ENCODE measurements at regions not wholly inside any gene's neighbourhood (a gene's known extent, or its start where the extent isn't known, plus 50 kb on each side); places are given as distances from the start of the nearest gene placed in this dataset.

GRCh38 chr5:6041977-6042550 lies 336.3 kb downstream of the MED10 start:
- H3K79me2 ChIP-seq (ENCODE audit: control insufficient read depth, insufficient read depth, low read length): no peaks in the 10 kb centered on the region
- H3K27me3 ChIP-seq (ENCODE audit: control insufficient read depth, insufficient read depth, low read length): no peaks in the 10 kb centered on the region
- no peak for DNase-seq (ENCODE audit: low read depth in 2 of 2)
- no peak overlapping the region for H3K27ac ChIP-seq (ENCODE audit: insufficient read depth, low read length)
- H4K20me1 ChIP-seq (ENCODE audit: control insufficient read depth, extremely low read depth, insufficient read depth, low read length): no peaks in the 10 kb centered on the region
- H2AFZ ChIP-seq (ENCODE audit: low read length): no peak overlapping the region
- no peak overlapping the region for H3K9ac ChIP-seq (ENCODE audit: insufficient read depth, low read length)
- no peaks in the 10 kb centered on the region for H3K9me3 ChIP-seq (ENCODE audit: control insufficient read depth, insufficient read depth, low read depth, low read length)
- H3K4me2 ChIP-seq (ENCODE audit: extremely low read depth, insufficient read depth, low read length): no peak overlapping the region
- no peaks in the 10 kb centered on the region for H3K4me1 ChIP-seq (ENCODE audit: control insufficient read depth, extremely low read depth, insufficient read depth, low read length)
- TF ChIP-seq EZH2 (IDR thresholded peaks at IDR 0.05; ENCODE audit: low read length, missing control alignments): no peak
- TF ChIP-seq CTCF (conservative IDR thresholded peaks at IDR 0.05 in 1 of 2, IDR thresholded peaks at IDR 0.05 in 1 of 2; ENCODE audit: low read depth in 1 of 2, low read length in 2 of 2): no peak
- no peaks in the 10 kb centered on the region for H3K36me3 ChIP-seq (ENCODE audit: control insufficient read depth, insufficient read depth, low read length)
- no peak overlapping the region for H3K4me3 ChIP-seq (replicated peaks in 1 of 4; ENCODE audit: control extremely low read depth in 1 of 4, insufficient read depth in 1 of 4, low read depth in 3 of 4, low read length in 4 of 4)

GRCh38 chr5:6039111-6039510 lies 339.2 kb downstream of the MED10 start:
- no peaks in the 10 kb centered on the region for H3K36me3 ChIP-seq (ENCODE audit: control insufficient read depth, insufficient read depth, low read length)
- no peaks in the 10 kb centered on the region for H3K9me3 ChIP-seq (ENCODE audit: control insufficient read depth, insufficient read depth, low read depth, low read length)
- TF ChIP-seq EZH2 (IDR thresholded peaks at IDR 0.05; ENCODE audit: low read length, missing control alignments): no peak
- no peak overlapping the region for H3K27ac ChIP-seq (ENCODE audit: insufficient read depth, low read length)
- no peaks in the 10 kb centered on the region for H3K27me3 ChIP-seq (ENCODE audit: control insufficient read depth, insufficient read depth, low read length)
- no peak overlapping the region for H3K4me3 ChIP-seq (replicated peaks in 1 of 4; ENCODE audit: control extremely low read depth in 1 of 4, insufficient read depth in 1 of 4, low read depth in 3 of 4, low read length in 4 of 4)
- H3K4me1 ChIP-seq (ENCODE audit: control insufficient read depth, extremely low read depth, insufficient read depth, low read length): no peaks in the 10 kb centered on the region
- H3K9ac ChIP-seq (ENCODE audit: insufficient read depth, low read length): no peak overlapping the region
- H3K79me2 ChIP-seq (ENCODE audit: control insufficient read depth, insufficient read depth, low read length): no peaks in the 10 kb centered on the region
- H4K20me1 ChIP-seq (ENCODE audit: control insufficient read depth, extremely low read depth, insufficient read depth, low read length): no peaks in the 10 kb centered on the region
- no peak overlapping the region for H2AFZ ChIP-seq (ENCODE audit: low read length)
- no peak for DNase-seq (ENCODE audit: low read depth in 2 of 2)
- H3K4me2 ChIP-seq (ENCODE audit: extremely low read depth, insufficient read depth, low read length): no peak overlapping the region

GRCh38 chr5:6036006-6036405 lies 342.3 kb downstream of the MED10 start:
- no peak for DNase-seq (ENCODE audit: low read depth in 2 of 2)
- no peaks in the 10 kb centered on the region for H3K4me1 ChIP-seq (ENCODE audit: control insufficient read depth, extremely low read depth, insufficient read depth, low read length)
- H3K4me3 ChIP-seq (replicated peaks in 1 of 4; ENCODE audit: control extremely low read depth in 1 of 4, insufficient read depth in 1 of 4, low read depth in 3 of 4, low read length in 4 of 4): no peak overlapping the region
- no peak overlapping the region for H3K9ac ChIP-seq (ENCODE audit: insufficient read depth, low read length)
- no peak overlapping the region for H2AFZ ChIP-seq (ENCODE audit: low read length)
- H3K27me3 ChIP-seq (ENCODE audit: control insufficient read depth, insufficient read depth, low read length): no peaks in the 10 kb centered on the region
- no peaks in the 10 kb centered on the region for H3K9me3 ChIP-seq (ENCODE audit: control insufficient read depth, insufficient read depth, low read depth, low read length)
- no peaks in the 10 kb centered on the region for H4K20me1 ChIP-seq (ENCODE audit: control insufficient read depth, extremely low read depth, insufficient read depth, low read length)
- no peak overlapping the region for H3K4me2 ChIP-seq (ENCODE audit: extremely low read depth, insufficient read depth, low read length)
- no peaks in the 10 kb centered on the region for H3K79me2 ChIP-seq (ENCODE audit: control insufficient read depth, insufficient read depth, low read length)
- H3K36me3 ChIP-seq (ENCODE audit: control insufficient read depth, insufficient read depth, low read length): no peaks in the 10 kb centered on the region
- H3K27ac ChIP-seq (ENCODE audit: insufficient read depth, low read length): no peak overlapping the region
- no peak for TF ChIP-seq CTCF (conservative IDR thresholded peaks at IDR 0.05 in 1 of 2, IDR thresholded peaks at IDR 0.05 in 1 of 2; ENCODE audit: low read depth in 1 of 2, low read length in 2 of 2)
- no peak for TF ChIP-seq EZH2 (IDR thresholded peaks at IDR 0.05; ENCODE audit: low read length, missing control alignments)

Data from fibroblast of lung (primary cell).